ENCODE measurements at regions not wholly inside any gene's neighbourhood (a gene's known extent, or its start where the extent isn't known, plus 50 kb on each side); places are given as distances from the start of the nearest gene placed in this dataset.

GRCh38 chr11:95521862-95522261 lies 267.7 kb downstream of the FAM76B start:
- TF ChIP-seq CTCF (IDR thresholded peaks at IDR 0.05): no peak
- TF ChIP-seq ZFX (IDR thresholded peaks at IDR 0.05; ENCODE audit: borderline replicate concordance): no peak
